GM23248 (cell line): ENCODE measurements at regions not wholly inside any gene's neighbourhood (a gene's known extent, or its start where the extent isn't known, plus 50 kb on each side); places are given as distances from the start of the nearest gene placed in this dataset.

Experiments used
- DNase-seq: peaks from one replicate; pipeline ENCODE4 v3.0.0-alpha.2; 2015
- H2AFZ ChIP-seq: fragments of 200-600 bp; sonication (generic); 2 replicates; pipeline ENCODE4 v1.6.1; 2016; ENCODE audit warnings: antibody characterized with exemption
- H3F3A ChIP-seq: fragments of 200-600 bp; sonication (generic); 2 replicates; pipeline ENCODE4 v1.6.1; 2016; ENCODE audit warnings: mild to moderate bottlenecking, antibody characterized with exemption, mixed run types; ENCODE audit not compliant: insufficient read depth
- H3K27ac ChIP-seq: fragments of 200-600 bp; sonication (generic); 2 replicates; pipeline ENCODE4 v1.5.1; 2016; ENCODE audit warnings: mild to moderate bottlenecking
- H3K27me3 ChIP-seq: fragments of 200-600 bp; sonication (generic); replicated peaks from 2 replicates; pipeline ENCODE4 v1.6.1; 2016; ENCODE audit warnings: mild to moderate bottlenecking; ENCODE audit not compliant: insufficient read depth
- H3K36me3 ChIP-seq: fragments of 200-600 bp; sonication (generic); 2 replicates; pipeline ENCODE4 v1.6.1; 2016; ENCODE audit warnings: low read depth, mild to moderate bottlenecking
- H3K4me1 ChIP-seq: fragments of 200-600 bp; sonication (generic); 2 replicates; pipeline ENCODE4 v1.6.1; 2016; ENCODE audit warnings: mild to moderate bottlenecking; ENCODE audit not compliant: insufficient read depth
- H3K4me2 ChIP-seq: fragments of 200-600 bp; sonication (generic); one replicate; pipeline ENCODE4 v1.6.1; 2016; ENCODE audit warnings: mild to moderate bottlenecking; ENCODE audit not compliant: unreplicated experiment
- H3K4me3 ChIP-seq: fragments of 200-600 bp; sonication (generic); 2 replicates; pipeline ENCODE4 v1.5.1; 2016; ENCODE audit warnings: mild to moderate bottlenecking
- H3K79me2 ChIP-seq: fragments of 200-600 bp; sonication (generic); 2 replicates; pipeline ENCODE4 v1.6.1; 2016; ENCODE audit warnings: mild to moderate bottlenecking; ENCODE audit not compliant: insufficient read depth
- H3K9ac ChIP-seq: fragments of 200-600 bp; sonication (generic); 2 replicates; pipeline ENCODE4 v1.6.1; 2016; ENCODE audit warnings: mild to moderate bottlenecking
- H3K9me2 ChIP-seq: fragments of 200-600 bp; sonication (generic); 2 replicates; pipeline ENCODE4 v1.6.1; 2016; ENCODE audit warnings: mixed run types, mild to moderate bottlenecking, moderate library complexity; ENCODE audit not compliant: insufficient read depth
- H3K9me3 ChIP-seq: fragments of 200-600 bp; sonication (generic); one replicate; pipeline ENCODE4 v1.6.1; 2017; ENCODE audit warnings: low read depth
- H4K20me1 ChIP-seq: fragments of 200-600 bp; sonication (generic); 2 replicates; pipeline ENCODE4 v1.6.0; 2016; ENCODE audit not compliant: insufficient read depth
- EZH2 ChIP-seq: fragments of 200-600 bp; sonication (generic); IDR thresholded peaks from 2 replicates; pipeline ENCODE4 v1.6.1; 2018; ENCODE audit warnings: antibody characterized with exemption, mild to moderate bottlenecking; ENCODE audit not compliant: insufficient read depth, poor library complexity, severe bottlenecking
- EZH2phosphoT487 ChIP-seq: fragments of 200-600 bp; sonication (generic); IDR thresholded peaks from 2 replicates; pipeline ENCODE4 v1.6.1; 2018; ENCODE audit warnings: antibody characterized with exemption, moderate library complexity, mild to moderate bottlenecking, low read depth; ENCODE audit not compliant: insufficient read depth
- WGBS, 2 experiments: methylation state at CpG; one replicate each; pipeline ENCODE4 v1.1.6; 2015 to 2017; ENCODE audit warnings: low lambda C conversion rate in 2 of 2, low coverage in 1 of 2; ENCODE audit errors: missing lambda C conversion rate in 2 of 2; 5-methylcytosine and 5-hydroxymethylcytosine counted together
- in situ Hi-C: fragments of 300-500 bp; cut with MboI; formaldehyde crosslinking; loops from 2 replicates; pipeline ENCODE4 v1.15.0; 2020

- no peaks in the 10 kb centered on the region; the same call in 1 of the 2 replicates for H3K36me3 ChIP-seq
- WGBS, 2 experiments = 92 to 98% methylated on average over 3 of the region's 3 CpGs
- TF ChIP-seq EZH2 = no peak
- no peak for TF ChIP-seq EZH2phosphoT487
- no peaks in the 10 kb centered on the region for H3K4me1 ChIP-seq
- H3K9me2 ChIP-seq = no peaks in the 10 kb centered on the region
- DNase-seq = no peak
- no peaks in the 10 kb centered on the region for H3F3A ChIP-seq
- no peak overlapping the region for H3K4me3 ChIP-seq
- H3K27me3 ChIP-seq = no peaks in the 10 kb centered on the region
- no peaks in the 10 kb centered on the region for H3K9me3 ChIP-seq
- no peak overlapping the region for H2AFZ ChIP-seq
- no peak overlapping the region for H3K27ac ChIP-seq
- H3K9ac ChIP-seq = no peak overlapping the region
- in situ Hi-C loops = no loop called here
- H3K4me2 ChIP-seq = no peak overlapping the region
- H3K79me2 ChIP-seq = no peaks in the 10 kb centered on the region
- H4K20me1 ChIP-seq = no peaks in the 10 kb centered on the region
These were observed 264.4 kb upstream of the KCNMB2 start for GRCh38 chr3:178271740-178272387.

- Histone ChIP-seq H3K36me3 (no peaks in the 10 kb centered on the region; the same call in 1 of the 2 replicates), H3K4me3 (no peak overlapping the region), H3K27me3 (no peaks in the 10 kb centered on the region), H4K20me1 (no peaks in the 10 kb centered on the region), H3K9me2 (no peaks in the 10 kb centered on the region), H2AFZ (no peak overlapping the region), H3F3A (no peaks in the 10 kb centered on the region), H3K9me3 (no peaks in the 10 kb centered on the region), H3K4me1 (no peaks in the 10 kb centered on the region), H3K9ac (no peak overlapping the region), H3K4me2 (no peak overlapping the region), H3K79me2 (no peaks in the 10 kb centered on the region), H3K27ac (no peak overlapping the region)
- WGBS, 2 experiments = 95 to 96% methylated on average over 3 of the region's 3 CpGs
- no peak for TF ChIP-seq EZH2phosphoT487
- no peak for TF ChIP-seq EZH2
- in situ Hi-C loops = no loop called here
- DNase-seq = no peak
These were observed 263.4 kb upstream of the KCNMB2 start for GRCh38 chr3:178272841-178273240.

- 82 to 83% methylated on average over 4 of the region's 4 CpGs for WGBS, 2 experiments
- in situ Hi-C loops = no loop called here
- H4K20me1 ChIP-seq = no peaks in the 10 kb centered on the region
These were observed 261.5 kb upstream of the KCNMB2 start for GRCh38 chr3:178274711-178275110.

GRCh38 chr3:178275311-178275710 is 260.9 kb upstream of the KCNMB2 start:
- TF ChIP-seq EZH2 = no peak
- no peak for TF ChIP-seq EZH2phosphoT487
- H3F3A ChIP-seq = no peaks in the 10 kb centered on the region
- no peak for DNase-seq
- H3K27me3 ChIP-seq = no peaks in the 10 kb centered on the region
- no peaks in the 10 kb centered on the region for H3K79me2 ChIP-seq
- no peak overlapping the region for H3K4me3 ChIP-seq
- no peak overlapping the region for H3K9ac ChIP-seq
- no peaks in the 10 kb centered on the region for H3K9me2 ChIP-seq
- no peak overlapping the region for H3K4me2 ChIP-seq
- in situ Hi-C loops = no loop called here
- no peaks in the 10 kb centered on the region for H3K4me1 ChIP-seq
- no peaks in the 10 kb centered on the region for H3K9me3 ChIP-seq
- no peak overlapping the region for H3K27ac ChIP-seq
- no peaks in the 10 kb centered on the region for H3K36me3 ChIP-seq
- H4K20me1 ChIP-seq = no peaks in the 10 kb centered on the region
- no peak overlapping the region for H2AFZ ChIP-seq

More at GRCh38 chr3:178274711-178275110, 261.5 kb upstream of the KCNMB2 start:
- no peaks in the 10 kb centered on the region for H3K9me3 ChIP-seq
- no peaks in the 10 kb centered on the region for H3K27me3 ChIP-seq
- no peaks in the 10 kb centered on the region for H3K9me2 ChIP-seq
- no peaks in the 10 kb centered on the region for H3F3A ChIP-seq
- TF ChIP-seq EZH2 = no peak
- no peak for TF ChIP-seq EZH2phosphoT487
- H3K4me3 ChIP-seq = no peak overlapping the region
- no peaks in the 10 kb centered on the region for H3K4me1 ChIP-seq
- DNase-seq = no peak
- no peaks in the 10 kb centered on the region for H3K36me3 ChIP-seq
- H2AFZ ChIP-seq = no peak overlapping the region
- no peak overlapping the region for H3K9ac ChIP-seq
- no peaks in the 10 kb centered on the region for H3K79me2 ChIP-seq
- no peak overlapping the region for H3K27ac ChIP-seq
- no peak overlapping the region for H3K4me2 ChIP-seq

- no peak overlapping the region for H2AFZ ChIP-seq
- no peak for TF ChIP-seq EZH2phosphoT487
- no peak for TF ChIP-seq EZH2
- no peaks in the 10 kb centered on the region for H3K9me3 ChIP-seq
- no peaks in the 10 kb centered on the region for H3K9me2 ChIP-seq
- H3K27me3 ChIP-seq = no peaks in the 10 kb centered on the region
- no peak overlapping the region for H3K27ac ChIP-seq
- no peaks in the 10 kb centered on the region for H3K4me1 ChIP-seq
- H3F3A ChIP-seq = no peaks in the 10 kb centered on the region
- H3K36me3 ChIP-seq = no peaks in the 10 kb centered on the region
- H3K4me3 ChIP-seq = no peak overlapping the region
- H3K9ac ChIP-seq = no peak overlapping the region
- no peaks in the 10 kb centered on the region for H3K79me2 ChIP-seq
- H3K4me2 ChIP-seq = no peak overlapping the region
- DNase-seq = peak; percentile 14
- 43 to 53% methylated on average over 2 of the region's 2 CpGs for whole genome bisulfite sequencing, 2 experiments
- in situ Hi-C loops = no loop called here
- no peaks in the 10 kb centered on the region for H4K20me1 ChIP-seq
These were observed 260.4 kb upstream of the KCNMB2 start for GRCh38 chr3:178275793-178276192.
